AG04449 (cell line): ENCODE measurements at regions not wholly inside any gene's neighbourhood (a gene's known extent, or its start where the extent isn't known, plus 50 kb on each side); places are given as distances from the start of the nearest gene placed in this dataset.

ENCODE experiments used
- CTCF ChIA-PET: fragments of 350-600 bp; formaldehyde crosslinking; extraction: SDS; loops from one replicate; lab custom pipeline; 2021; ENCODE audit warnings: antibody characterized with exemption; lab: Yijun Ruan, JAX
- POLR2A ChIA-PET: fragments of 400-600, 350-600 bp; formaldehyde crosslinking; extraction: SDS; loops from one replicate; lab custom pipeline; 2020; ENCODE audit warnings: antibody characterized with exemption, inconsistent platforms; lab: Yijun Ruan, JAX
- DNase-seq: peaks from one replicate; pipeline ENCODE4 v3.0.0-alpha.2; 2010; ENCODE audit warnings: low read depth, low spot score
- H3K4me3 ChIP-seq: 2 replicates; pipeline ENCODE4 v1.5.1; 2011; ENCODE audit warnings: low read depth, mild to moderate bottlenecking, control low read depth, low read length
- TF ChIP-seq, protein P1 (sequence below): IDR thresholded peaks from one replicate; pipeline ENCODE4 v1.5.1; 2011; ENCODE audit warnings: mild to moderate bottlenecking, moderate library complexity, low read length, control low read depth, inconsistent platforms; ENCODE audit not compliant: insufficient read depth; ENCODE audit errors: missing control alignments

DNA sequence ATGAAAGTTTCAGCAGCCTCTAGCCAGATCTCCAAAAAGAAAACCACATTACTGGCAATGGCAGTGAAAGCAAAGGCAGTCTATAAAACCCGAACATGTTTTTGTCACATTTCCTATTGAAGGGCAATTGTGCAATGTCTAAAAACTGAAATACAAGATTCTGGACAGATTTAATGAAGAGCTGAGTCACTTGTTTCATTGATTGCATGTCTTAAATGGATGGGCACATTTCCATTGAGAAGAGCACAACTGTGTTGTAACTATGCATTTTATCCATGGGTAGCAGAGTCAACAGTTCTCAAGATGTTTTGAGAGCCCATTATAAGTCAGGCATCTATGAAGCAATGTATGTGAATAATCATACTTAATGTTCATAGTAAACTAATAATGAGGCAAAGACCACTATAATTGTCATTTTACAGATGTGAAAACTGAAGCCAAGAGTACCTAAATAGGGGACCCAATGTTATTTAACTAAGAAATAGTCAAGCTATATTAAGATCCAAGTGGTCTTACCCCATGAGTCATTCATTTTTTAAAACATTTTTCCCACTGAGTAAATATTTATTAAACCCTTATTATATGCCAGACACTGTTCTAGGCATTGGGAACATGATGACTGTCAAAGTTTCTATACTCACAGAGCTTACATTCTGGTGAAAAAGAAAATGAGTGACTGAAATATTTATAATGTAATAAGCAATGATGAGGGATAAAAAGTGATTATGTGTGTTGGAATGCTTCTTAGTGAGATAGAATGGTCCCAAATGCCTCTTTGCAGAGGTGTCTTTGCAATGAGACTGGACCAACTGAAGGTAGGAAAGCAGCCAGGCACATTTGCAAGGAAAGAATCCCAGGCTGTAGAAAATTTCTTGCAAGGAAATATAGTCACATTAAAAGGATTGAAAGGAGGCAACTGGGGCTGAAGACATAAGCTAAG is 818.9 kb upstream of the ACVR2A start:
- no peak overlapping the region for H3K4me3 ChIP-seq
- ChIA-PET CTCF (no interaction called here), POLR2A (no interaction called here)
- TF ChIP-seq, protein P1, sequence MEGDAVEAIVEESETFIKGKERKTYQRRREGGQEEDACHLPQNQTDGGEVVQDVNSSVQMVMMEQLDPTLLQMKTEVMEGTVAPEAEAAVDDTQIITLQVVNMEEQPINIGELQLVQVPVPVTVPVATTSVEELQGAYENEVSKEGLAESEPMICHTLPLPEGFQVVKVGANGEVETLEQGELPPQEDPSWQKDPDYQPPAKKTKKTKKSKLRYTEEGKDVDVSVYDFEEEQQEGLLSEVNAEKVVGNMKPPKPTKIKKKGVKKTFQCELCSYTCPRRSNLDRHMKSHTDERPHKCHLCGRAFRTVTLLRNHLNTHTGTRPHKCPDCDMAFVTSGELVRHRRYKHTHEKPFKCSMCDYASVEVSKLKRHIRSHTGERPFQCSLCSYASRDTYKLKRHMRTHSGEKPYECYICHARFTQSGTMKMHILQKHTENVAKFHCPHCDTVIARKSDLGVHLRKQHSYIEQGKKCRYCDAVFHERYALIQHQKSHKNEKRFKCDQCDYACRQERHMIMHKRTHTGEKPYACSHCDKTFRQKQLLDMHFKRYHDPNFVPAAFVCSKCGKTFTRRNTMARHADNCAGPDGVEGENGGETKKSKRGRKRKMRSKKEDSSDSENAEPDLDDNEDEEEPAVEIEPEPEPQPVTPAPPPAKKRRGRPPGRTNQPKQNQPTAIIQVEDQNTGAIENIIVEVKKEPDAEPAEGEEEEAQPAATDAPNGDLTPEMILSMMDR: no peak
- DNase-seq: no peak

DNA sequence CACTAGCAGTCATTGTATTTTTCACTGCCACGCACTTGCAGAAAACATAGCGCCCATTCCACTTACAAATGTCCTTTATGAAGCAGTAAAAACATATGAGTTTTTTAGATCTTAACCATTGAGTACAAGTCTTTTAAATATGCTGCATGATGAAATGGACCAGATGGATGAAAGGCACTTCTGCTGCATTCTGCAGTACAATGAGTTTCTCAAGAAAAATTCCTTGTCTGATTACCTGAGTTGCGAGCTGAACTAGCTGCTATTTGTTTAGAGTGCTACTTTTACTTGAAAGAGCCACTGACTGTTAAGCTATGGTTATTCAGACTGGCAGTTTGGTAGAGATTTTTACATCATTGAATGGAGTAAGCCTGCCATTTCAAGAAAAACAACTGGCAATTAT is 825.5 kb upstream of the ACVR2A start:
- TF ChIP-seq, protein P1: no peak
- H3K4me3 ChIP-seq: no peak overlapping the region
- ChIA-PET CTCF (no interaction called here), POLR2A (no interaction called here)
- no peak for DNase-seq

DNA sequence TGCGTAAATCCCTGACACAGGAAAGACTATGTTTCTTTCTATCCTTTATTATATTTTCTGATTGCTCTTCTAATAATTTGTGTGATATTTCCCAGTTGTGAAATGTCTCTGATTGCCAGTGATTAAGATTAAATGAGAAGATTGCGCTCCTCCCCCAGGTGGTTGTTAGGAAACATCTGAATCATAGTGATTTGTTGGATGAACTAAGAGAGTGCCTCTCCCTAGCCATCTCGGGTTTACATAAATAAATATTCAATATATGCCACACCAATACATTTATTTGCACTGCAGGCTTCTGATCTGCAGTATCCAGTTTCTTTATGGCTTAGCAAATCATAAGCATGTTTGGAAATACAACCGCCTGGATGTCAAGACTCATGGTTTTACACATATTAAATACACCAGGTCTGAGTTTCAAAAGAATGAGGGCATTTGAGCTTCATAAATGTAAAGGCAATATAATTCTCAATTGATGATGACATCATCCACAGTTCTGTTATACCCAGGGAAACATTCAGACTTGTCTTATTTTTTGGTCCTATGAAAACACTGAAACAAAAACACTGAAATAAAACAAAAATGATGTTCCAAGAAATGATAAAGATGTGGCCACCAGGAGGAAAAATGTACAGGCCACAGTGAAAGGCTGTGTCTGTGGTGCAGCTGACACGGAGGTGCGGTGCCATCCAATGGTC is 826.7 kb upstream of the ACVR2A start:
- ChIA-PET POLR2A (no interaction called here), CTCF (no interaction called here)
- no peak for DNase-seq
- no peak overlapping the region for H3K4me3 ChIP-seq
- TF ChIP-seq, protein P1: no peak

DNA sequence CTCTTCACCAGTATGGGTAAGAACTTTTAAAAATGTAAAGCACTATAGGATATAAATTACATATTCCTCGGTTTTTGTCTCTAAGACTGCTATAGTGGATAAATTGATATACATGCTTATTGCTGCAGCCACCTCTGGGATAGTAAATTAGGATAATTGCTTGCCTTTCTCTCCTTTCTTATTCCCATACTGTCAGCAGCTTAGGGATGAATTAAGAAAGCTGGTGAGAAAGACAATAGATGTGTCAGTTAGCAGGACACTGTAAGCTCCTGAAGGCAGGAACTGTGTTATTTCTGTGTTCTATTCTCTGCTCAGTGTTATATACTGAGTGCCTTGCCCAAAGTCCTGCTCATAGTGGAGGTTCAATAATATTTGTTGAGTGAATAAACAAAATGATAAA is 828.6 kb upstream of the ACVR2A start:
- H3K4me3 ChIP-seq: no peak overlapping the region
- DNase-seq: no peak
- CTCF ChIA-PET: no interaction called here
- TF ChIP-seq, protein P1: no peak
- POLR2A ChIA-PET: no interaction called here

DNA sequence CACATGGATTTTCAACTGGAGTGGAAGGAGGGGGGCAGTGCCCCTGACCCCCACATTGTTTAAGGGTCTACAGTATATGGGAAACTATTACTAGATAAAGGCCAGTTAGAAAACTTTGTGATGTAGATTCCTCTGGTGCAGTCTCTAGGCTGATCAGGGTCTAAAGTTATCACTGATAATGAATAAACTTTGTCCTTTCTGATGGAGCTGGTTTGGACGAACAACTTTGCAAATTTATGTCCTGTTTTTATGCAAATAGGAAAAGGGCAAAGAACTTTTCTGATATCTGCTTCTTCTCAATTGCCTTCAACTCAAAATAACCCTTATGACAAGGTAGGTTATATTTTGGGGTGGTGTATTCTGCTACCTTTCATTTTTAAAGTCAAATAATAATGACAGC is 829.2 kb upstream of the ACVR2A start:
- POLR2A ChIA-PET: no interaction called here
- CTCF ChIA-PET: no interaction called here

More for the DNA sequence above, 829.2 kb upstream of the ACVR2A start:
- TF ChIP-seq, protein P1: no peak
- DNase-seq: no peak
- H3K4me3 ChIP-seq: no peak overlapping the region
